Heart left ventricle (tissue), 16 donors: ENCODE measurements at regions not wholly inside any gene's neighbourhood (a gene's known extent, or its start where the extent isn't known, plus 50 kb on each side); places are given as distances from the start of the nearest gene placed in this dataset.

Experiments used
- ATAC-seq, 4 donors: fragments of 200-7000 bp; cut with Tn5 transposase; one replicate each; pipeline ENCODE4 v1.9.1; 2020 to 2022; ENCODE audit warnings: moderate library complexity in 4 of 4, mild to moderate bottlenecking in 3 of 4, moderate number of reproducible peaks in 1 of 4
- DNase-seq, 5 donors: peaks; one replicate each; pipeline ENCODE4 v3.0.0-alpha.2; 2020
- H3K27ac ChIP-seq, 12 donors: fragments of 200-600 bp; sonication (generic) in 4 of 12; one replicate each; pipeline versions ENCODE4 v1.5.0 to v1.8.0; 2016 to 2022; ENCODE audit warnings: mild to moderate bottlenecking in 2 of 12
- H3K27me3 ChIP-seq, 9 donors: fragments of 200-600 bp; sonication (generic) in 2 of 9; one replicate each; pipeline versions ENCODE4 v1.5.1 to v1.8.0; 2016 to 2022; ENCODE audit warnings: mild to moderate bottlenecking in 3 of 9
- H3K36me3 ChIP-seq, 9 donors: fragments of 200-600 bp; sonication (generic) in 2 of 9; one replicate each; pipeline versions ENCODE4 v1.5.0 to v1.8.0; 2018 to 2022; ENCODE audit warnings: mild to moderate bottlenecking in 2 of 9
- H3K4me1 ChIP-seq, 12 donors: fragments of 200-600 bp; sonication (generic) in 4 of 12; one replicate each; pipeline versions ENCODE4 v1.5.0 to v1.8.0; 2016 to 2022; ENCODE audit warnings: mild to moderate bottlenecking in 3 of 12
- H3K4me3 ChIP-seq, 12 donors: fragments of 200-600 bp; sonication (generic) in 4 of 12; one replicate each; pipeline versions ENCODE4 v1.5.0 to v1.8.0; 2017 to 2022; ENCODE audit warnings: mild to moderate bottlenecking in 9 of 12, moderate library complexity in 4 of 12
- H3K9me3 ChIP-seq, 12 donors: fragments of 200-600 bp; sonication (generic) in 4 of 12; one replicate each; pipeline versions ENCODE4 v1.5.0 to v1.8.0; 2016 to 2022; ENCODE audit warnings: mild to moderate bottlenecking in 1 of 12
- CTCF ChIP-seq, 12 donors: fragments of 200-600 bp; sonication (generic) in 4 of 12; IDR thresholded peaks; one replicate each; pipeline versions ENCODE4 v1.5.0 to v1.8.0; 2018 to 2022; ENCODE audit warnings: antibody characterized with exemption in 12 of 12, mild to moderate bottlenecking in 5 of 12
- POLR2A ChIP-seq, 2 donors: fragments of 450-650 bp; IDR thresholded peaks; one replicate each; pipeline ENCODE4 v1.6.1; 2017; ENCODE audit warnings: antibody characterized with exemption in 2 of 2, mild to moderate bottlenecking in 2 of 2, moderate library complexity in 2 of 2
- WGBS, 4 donors: extraction: QIAGEN DNeasy Blood & Tissue Kit in 2 of 4; methylation state at CpG; one replicate each; pipeline versions ENCODE4 v1.1.5 to v1.1.7; 2013 to 2018; 5-methylcytosine and 5-hydroxymethylcytosine counted together
- intact Hi-C, 10 donors: fragments of 100-400 bp; cut with DNase I; formaldehyde crosslinking; loops; one replicate each; pipeline versions ENCODE4 v1.11.1 to v1.14.2; 2022
- donor health status: ischemic (EF 13 %, LVEDD 7.1; RV severe dilation, severe dysfunction).
- donor health status: healthy with polysubstance abuse.
- donor health status: DM: no; HTN: yes; CAD: no.
- donor health status: DM: no; HTN: no; CAD: no.
- donor health status: ischemic (EF 25% LVEDD 6.9; RV normal size, moderate dysfunction).
- donor health status: ischemic (EF 25% LVEDD 5.7; RV mildly dilated, moderate dysfunction).
- donor health status: healthy.
- donor health status: DM: yes; HTN: yes; CAD: no.
- donor health status: ischemic (EF 35%, LVEDD 5.7; RV mildly dilated, moderate dysfunction).
- donor health status: nonischemic (EF 11% LVEDD 7.7; RV severe dilation, severe dysfunction).
- donor health status: DM: yes; HTN: yes; CAD: no.
- donor health status: PGD.
- donor health status: ischemic (EF 29% LVEDD 5.4; RV normal size, mild dysfunction).
- donor health status: nonischemic (EF 23%, LVEDD 6.1; RV moderate dilation, normal function).

- intact Hi-C loops = no loop called here
- TF ChIP-seq POLR2A (IDR thresholded peaks at IDR 0.05) = no peak
- no peak for TF ChIP-seq CTCF (IDR thresholded peaks at IDR 0.05)
- WGBS, 4 donors = 55 to 61% (median 59%) methylated on average over 4 to 5 of the region's 5 CpGs
- ATAC-seq (no peak), DNase-seq (no peak)
- H3K9me3 ChIP-seq = no peaks in the 10 kb centered on the region
- no peak overlapping the region for H3K27ac ChIP-seq
- H3K4me3 ChIP-seq = no peak overlapping the region
- peaks cover 0 to 6% (median 0%) of the 10 kb centered on the region in 9 donors for H3K27me3 ChIP-seq
- H3K4me1 ChIP-seq = no peaks in the 10 kb centered on the region
- no peaks in the 10 kb centered on the region for H3K36me3 ChIP-seq
Observed at GRCh38 chr5:135705141-135705631, 126.4 kb upstream of the CXCL14 start.

GRCh38 chr5:135704616-135705015 lies 125.8 kb upstream of the CXCL14 start:
- Histone ChIP-seq H3K4me3 (no peak overlapping the region), H3K27ac (no peak overlapping the region), H3K4me1 (no peaks in the 10 kb centered on the region), H3K9me3 (no peaks in the 10 kb centered on the region), H3K36me3 (no peaks in the 10 kb centered on the region), H3K27me3 (peaks cover 0 to 6% (median 0%) of the 10 kb centered on the region in 9 donors)
- intact Hi-C loops = no loop called here
- ATAC-seq (no peak), DNase-seq (no peak)
- WGBS, 4 donors = 42 to 57% (median 50%) methylated on average over 2 of the region's 2 CpGs
- TF ChIP-seq CTCF (IDR thresholded peaks at IDR 0.05) (no peak), POLR2A (IDR thresholded peaks at IDR 0.05) (no peak)

- intact Hi-C loops = no loop called here
- Histone ChIP-seq H3K4me3 (no peak overlapping the region), H3K9me3 (no peaks in the 10 kb centered on the region), H3K27me3 (no peaks in the 10 kb centered on the region), H3K36me3 (no peaks in the 10 kb centered on the region), H3K4me1 (no peaks in the 10 kb centered on the region), H3K27ac (no peak overlapping the region)
- DNase-seq (no peak), ATAC-seq (no peak)
- TF ChIP-seq CTCF (IDR thresholded peaks at IDR 0.05) = no peak
- TF ChIP-seq POLR2A (IDR thresholded peaks at IDR 0.05) = no peak
- 80 to 83% (median 81%) methylated on average over 4 of the region's 4 CpGs for WGBS, 4 donors
Observed at GRCh38 chr5:135703016-135703550, 124.3 kb upstream of the CXCL14 start.

GRCh38 chr5:135702191-135702590 lies 123.4 kb upstream of the CXCL14 start:
- Histone ChIP-seq H3K27ac (no peak overlapping the region), H3K4me3 (no peak overlapping the region), H3K36me3 (no peaks in the 10 kb centered on the region), H3K4me1 (no peaks in the 10 kb centered on the region), H3K27me3 (no peaks in the 10 kb centered on the region), H3K9me3 (no peaks in the 10 kb centered on the region)
- TF ChIP-seq POLR2A (IDR thresholded peaks at IDR 0.05) (no peak), CTCF (IDR thresholded peaks at IDR 0.05) (no peak)
- DNase-seq (no peak), ATAC-seq (no peak)
- WGBS, 4 donors = 89 to 91% (median 91%) methylated on average over 6 of the region's 6 CpGs
- intact Hi-C loops = no loop called here
